ENCODE measurements at regions not wholly inside any gene's neighbourhood (a gene's known extent, or its start where the extent isn't known, plus 50 kb on each side); places are given as distances from the start of the nearest gene placed in this dataset.
"Not testable (repeated sequence)": the region's sequence is repeated elsewhere in the genome, so short reads cannot be mapped to it uniquely, and the experiment has no call there.

DNA sequence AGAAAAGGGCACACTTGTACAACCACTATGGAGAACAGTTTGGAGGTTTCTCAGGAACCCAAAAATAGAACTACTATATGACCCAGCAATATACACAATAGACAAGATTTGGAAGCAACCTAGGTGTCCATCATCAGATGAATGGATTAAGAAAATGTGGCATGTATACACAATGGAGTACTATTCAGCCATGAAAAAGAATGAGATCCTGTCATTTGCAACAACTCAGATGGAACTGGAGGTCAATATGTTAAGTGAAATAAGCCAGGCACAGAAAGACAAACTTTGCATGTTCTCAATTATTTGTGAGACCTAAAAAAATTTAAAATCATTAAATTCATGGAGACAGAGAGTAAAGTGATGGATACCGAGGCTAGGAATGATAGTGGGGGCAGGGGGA lies 118.8 kb downstream of the ZNF467 start:
- Histone ChIP-seq H3K4me1 (no peaks in the 10 kb centered on the region), H3K4me3 (no peak overlapping the region), H3K36me3 (no peaks in the 10 kb centered on the region), H3K9me3 (no peaks in the 10 kb centered on the region), H3K27ac (no peak overlapping the region), H3K27me3 (no peaks in the 10 kb centered on the region)
- intact Hi-C loops (cut with DNase I) = no loop called here
- TF ChIP-seq, protein P1, sequence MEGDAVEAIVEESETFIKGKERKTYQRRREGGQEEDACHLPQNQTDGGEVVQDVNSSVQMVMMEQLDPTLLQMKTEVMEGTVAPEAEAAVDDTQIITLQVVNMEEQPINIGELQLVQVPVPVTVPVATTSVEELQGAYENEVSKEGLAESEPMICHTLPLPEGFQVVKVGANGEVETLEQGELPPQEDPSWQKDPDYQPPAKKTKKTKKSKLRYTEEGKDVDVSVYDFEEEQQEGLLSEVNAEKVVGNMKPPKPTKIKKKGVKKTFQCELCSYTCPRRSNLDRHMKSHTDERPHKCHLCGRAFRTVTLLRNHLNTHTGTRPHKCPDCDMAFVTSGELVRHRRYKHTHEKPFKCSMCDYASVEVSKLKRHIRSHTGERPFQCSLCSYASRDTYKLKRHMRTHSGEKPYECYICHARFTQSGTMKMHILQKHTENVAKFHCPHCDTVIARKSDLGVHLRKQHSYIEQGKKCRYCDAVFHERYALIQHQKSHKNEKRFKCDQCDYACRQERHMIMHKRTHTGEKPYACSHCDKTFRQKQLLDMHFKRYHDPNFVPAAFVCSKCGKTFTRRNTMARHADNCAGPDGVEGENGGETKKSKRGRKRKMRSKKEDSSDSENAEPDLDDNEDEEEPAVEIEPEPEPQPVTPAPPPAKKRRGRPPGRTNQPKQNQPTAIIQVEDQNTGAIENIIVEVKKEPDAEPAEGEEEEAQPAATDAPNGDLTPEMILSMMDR (IDR thresholded peaks at IDR 0.05) = no peak
- DNase-seq (no peak), ATAC-seq (no peak)

DNA sequence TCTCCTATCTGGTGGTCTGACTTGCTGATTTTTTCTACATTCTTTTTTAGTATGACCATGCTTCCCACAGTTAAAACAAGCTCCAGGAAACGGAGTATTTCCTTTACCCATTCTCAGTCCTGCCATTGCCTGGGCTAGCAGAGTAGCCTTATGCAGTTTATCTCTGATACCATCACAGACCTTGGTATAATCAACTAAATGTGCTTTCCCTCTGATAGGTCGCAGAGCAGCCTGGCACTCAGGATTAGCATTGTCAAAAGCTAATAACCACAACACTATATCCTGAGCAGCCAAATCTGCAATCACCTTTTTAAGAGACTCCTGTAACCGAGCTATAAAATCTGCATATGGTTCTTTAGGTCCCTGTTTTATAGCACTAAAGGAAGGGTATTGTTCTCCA lies 123.2 kb downstream of the ZNF467 start:
- H3K36me3 ChIP-seq; H3K4me3 ChIP-seq; H3K27me3 ChIP-seq; H3K27ac ChIP-seq; H3K9me3 ChIP-seq; H3K4me1 ChIP-seq; intact Hi-C loops (cut with DNase I); ATAC-seq; DNase-seq: not testable (repeated sequence)

- Histone ChIP-seq H3K4me1 (no peaks in the 10 kb centered on the region), H3K27ac (no peak overlapping the region), H3K36me3 (no peaks in the 10 kb centered on the region), H3K27me3 (no peaks in the 10 kb centered on the region), H3K4me3 (no peak overlapping the region), H3K9me3 (no peaks in the 10 kb centered on the region)
- TF ChIP-seq, protein P1 (IDR thresholded peaks at IDR 0.05) = no peak
- intact Hi-C loops (cut with DNase I) = no loop called here
- ATAC-seq (no peak), DNase-seq (no peak)
Measured at GRCh38 chr7:149644754-149645153, 128.6 kb downstream of the ZNF467 start.

DNA sequence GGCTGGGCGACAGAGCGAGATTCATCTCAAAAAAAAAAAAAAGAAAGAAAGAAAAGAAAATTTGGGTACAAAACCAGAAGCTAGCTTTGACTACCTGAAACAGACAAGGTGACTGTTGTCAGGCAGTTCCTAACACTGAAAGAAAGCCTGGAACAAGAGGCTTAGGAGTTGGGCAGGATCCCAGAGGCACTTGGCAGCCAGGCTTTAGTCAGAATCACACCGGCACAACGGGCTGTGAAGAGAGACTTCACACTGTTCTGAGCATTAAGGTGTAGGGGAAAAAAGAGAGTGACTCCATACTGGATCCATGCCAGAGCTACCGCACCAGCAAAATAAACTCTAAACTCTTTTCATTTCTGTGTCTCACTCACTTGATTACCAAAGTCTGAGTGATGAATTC lies 130.8 kb downstream of the ZNF467 start:
- intact Hi-C loops (cut with DNase I) = no loop called here
- TF ChIP-seq, protein P1 (IDR thresholded peaks at IDR 0.05) = no peak
- H3K27me3 ChIP-seq = no peaks in the 10 kb centered on the region
- DNase-seq (no peak), ATAC-seq (no peak)
- H3K27ac ChIP-seq = no peak overlapping the region
- no peaks in the 10 kb centered on the region for H3K9me3 ChIP-seq
- H3K36me3 ChIP-seq = no peaks in the 10 kb centered on the region
- no peaks in the 10 kb centered on the region for H3K4me1 ChIP-seq
- no peak overlapping the region for H3K4me3 ChIP-seq

DNA sequence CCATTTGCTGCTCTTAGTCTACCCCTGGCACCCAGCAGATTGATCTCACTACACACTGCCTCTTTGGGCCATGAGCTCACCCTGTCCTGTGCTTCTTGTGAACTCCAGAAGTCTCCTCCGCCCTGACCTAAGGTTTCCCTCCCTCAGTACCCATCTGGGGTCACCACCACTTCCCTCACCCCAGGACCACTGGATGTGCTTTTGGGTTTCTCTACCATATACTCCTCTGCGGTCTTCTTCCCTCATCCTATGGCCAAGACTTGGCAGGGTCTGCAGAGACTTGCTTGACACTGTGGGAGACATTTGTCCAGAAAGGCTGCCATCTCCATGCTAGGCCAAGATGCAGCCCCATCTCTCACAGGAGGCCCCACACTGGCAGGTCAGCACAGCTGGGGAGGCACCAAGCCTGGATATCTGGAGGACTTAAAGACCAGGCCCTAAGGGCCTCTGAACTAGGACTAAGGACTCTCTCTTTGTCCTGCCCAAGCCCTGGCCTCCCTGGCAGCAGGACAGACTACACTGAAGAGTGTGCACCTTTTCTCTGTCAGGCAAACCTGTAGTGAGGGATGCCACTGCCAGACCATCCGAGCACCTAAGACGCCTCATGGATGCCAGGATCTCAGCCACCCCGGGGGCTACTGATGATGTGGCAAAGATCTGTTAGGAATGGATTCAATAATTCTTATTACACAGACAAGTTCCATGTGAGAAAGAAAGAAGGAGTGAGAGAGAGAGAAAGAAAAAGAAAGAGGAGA lies 134.6 kb downstream of the ZNF467 start:
- intact Hi-C loops (cut with DNase I) = no loop called here
- Histone ChIP-seq H3K27ac (no peak overlapping the region), H3K36me3 (no peaks in the 10 kb centered on the region), H3K4me3 (no peak overlapping the region), H3K27me3 (no peaks in the 10 kb centered on the region), H3K9me3 (no peaks in the 10 kb centered on the region), H3K4me1 (no peaks in the 10 kb centered on the region)
- TF ChIP-seq, protein P1 (IDR thresholded peaks at IDR 0.05) = no peak
- ATAC-seq = no peak
- no peak for DNase-seq

- intact Hi-C loops (cut with DNase I) = no loop called here
- no peaks in the 10 kb centered on the region for H3K9me3 ChIP-seq
- TF ChIP-seq, protein P1 (IDR thresholded peaks at IDR 0.05) = no peak
- H3K4me3 ChIP-seq = no peak overlapping the region
- ATAC-seq (no peak), DNase-seq (no peak)
- no peaks in the 10 kb centered on the region for H3K27me3 ChIP-seq
- H3K4me1 ChIP-seq = no peaks in the 10 kb centered on the region
- H3K27ac ChIP-seq = no peak overlapping the region
- no peaks in the 10 kb centered on the region for H3K36me3 ChIP-seq
Measured at GRCh38 chr7:149637911-149638565, 135.3 kb downstream of the ZNF467 start.
